Activated gamma-delta T cell treated with anti-CD3 and anti-CD28 coated beads, Interleukin-2, amount 50 U/mL, for 16 hours (primary cell): ENCODE measurements at regions not wholly inside any gene's neighbourhood (a gene's known extent, or its start where the extent isn't known, plus 50 kb on each side); places are given as distances from the start of the nearest gene placed in this dataset.
"Not testable (repeated sequence)": the region's sequence is repeated elsewhere in the genome, so short reads cannot be mapped to it uniquely, and the experiment has no call there.

ENCODE experiments used
- DNase-seq: peaks from one replicate; pipeline ENCODE4 v3.0.0-alpha.2; 2020; ENCODE audit warnings: low read depth

GRCh38 chr1:149278156-149278555, 174.8 kb upstream of the NBPF9 start:
- not testable (repeated sequence) for DNase-seq

DNA sequence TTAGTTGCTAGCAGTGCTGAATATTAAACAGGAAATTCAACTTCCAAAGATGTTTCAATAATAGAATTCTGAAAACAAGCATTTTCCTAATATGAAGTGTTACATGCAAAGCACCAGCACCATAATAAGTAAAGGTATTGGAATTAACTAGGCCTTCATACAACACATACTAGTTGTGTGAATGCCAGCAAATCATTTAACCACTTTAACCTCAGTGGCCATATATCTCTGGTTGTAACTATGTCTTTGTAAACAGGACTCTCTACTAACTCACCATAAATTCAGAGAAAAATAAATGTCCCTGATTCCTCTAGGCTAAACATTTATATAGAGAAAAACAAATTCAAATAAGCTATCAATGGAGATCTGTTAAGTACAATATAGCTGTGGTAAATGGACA, 175.7 kb upstream of the NBPF9 start:
- not testable (repeated sequence) for DNase-seq

- not testable (repeated sequence) for DNase-seq
Measured at GRCh38 chr1:149279512-149279911, 176.2 kb upstream of the NBPF9 start.

GRCh38 chr1:149284773-149285172, 181.4 kb upstream of the NBPF9 start:
- DNase-seq, result not testable (repeated sequence)

DNA sequence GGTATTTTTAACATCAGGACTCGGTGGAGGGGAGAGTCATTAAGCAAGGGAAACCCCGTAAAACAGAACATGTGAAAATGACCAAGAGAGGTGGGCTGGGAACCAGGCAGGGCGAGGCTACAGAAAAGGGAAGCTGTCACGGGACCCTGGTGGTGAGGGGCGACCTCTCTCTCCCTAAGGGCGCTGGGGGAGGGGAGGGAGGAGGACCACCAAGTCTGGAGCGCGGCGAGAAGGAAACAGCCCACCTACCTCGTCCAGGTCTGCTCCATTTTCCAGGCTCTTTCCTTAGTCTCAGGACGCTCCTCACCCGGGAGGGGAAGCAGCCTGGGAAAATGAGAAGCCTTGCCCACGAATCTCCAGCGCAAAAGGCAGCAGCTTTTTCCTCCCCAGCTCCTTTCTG, 181.9 kb upstream of the NBPF9 start:
- DNase-seq, result not testable (repeated sequence)

DNA sequence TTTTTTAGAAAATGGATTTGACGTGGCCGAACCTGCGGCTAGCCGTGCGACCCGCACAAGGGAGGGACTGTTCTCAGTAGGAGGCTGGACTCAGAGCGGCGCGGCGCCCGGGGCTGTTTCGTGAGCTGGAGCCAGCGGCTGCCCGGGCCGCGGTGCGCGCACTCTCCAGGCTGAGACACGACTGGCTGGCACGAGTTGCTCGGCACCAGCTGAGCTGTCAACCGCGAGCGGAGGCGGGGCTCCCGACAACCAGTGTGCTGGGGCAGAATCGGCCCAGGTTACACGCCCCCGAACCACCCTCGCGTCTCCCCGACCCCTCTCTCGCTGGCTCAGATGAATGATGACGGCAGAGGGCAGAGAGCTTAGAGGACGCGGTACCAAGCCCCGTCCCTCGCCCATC, 182.3 kb upstream of the NBPF9 start:
- not testable (repeated sequence) for DNase-seq

GRCh38 chr1:149288580-149288979, 185.2 kb upstream of the NBPF9 start:
- DNase-seq, result not testable (repeated sequence)

GRCh38 chr1:149300478-149301218, 174.2 kb upstream of the NBPF19 start:
- DNase-seq, result not testable (repeated sequence)

DNA sequence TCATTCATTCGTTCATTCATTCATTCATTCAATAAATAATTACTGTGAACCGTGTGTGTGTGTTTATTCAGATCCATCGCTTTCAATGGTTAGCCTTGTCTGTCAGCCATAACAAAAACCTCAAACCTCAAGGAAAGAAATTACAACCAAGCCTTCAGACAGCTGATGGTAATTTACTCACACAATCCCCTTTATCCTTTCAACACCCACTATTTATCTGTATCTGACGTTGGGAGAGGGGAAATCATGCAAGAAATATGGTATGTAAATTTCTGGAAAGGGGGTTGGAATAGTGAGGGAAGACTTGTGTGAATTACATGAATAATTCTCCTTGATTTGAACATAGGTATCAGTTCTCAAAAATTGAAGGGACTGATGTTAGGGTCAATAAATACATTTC, 173.6 kb upstream of the NBPF19 start:
- DNase-seq, result not testable (repeated sequence)

DNA sequence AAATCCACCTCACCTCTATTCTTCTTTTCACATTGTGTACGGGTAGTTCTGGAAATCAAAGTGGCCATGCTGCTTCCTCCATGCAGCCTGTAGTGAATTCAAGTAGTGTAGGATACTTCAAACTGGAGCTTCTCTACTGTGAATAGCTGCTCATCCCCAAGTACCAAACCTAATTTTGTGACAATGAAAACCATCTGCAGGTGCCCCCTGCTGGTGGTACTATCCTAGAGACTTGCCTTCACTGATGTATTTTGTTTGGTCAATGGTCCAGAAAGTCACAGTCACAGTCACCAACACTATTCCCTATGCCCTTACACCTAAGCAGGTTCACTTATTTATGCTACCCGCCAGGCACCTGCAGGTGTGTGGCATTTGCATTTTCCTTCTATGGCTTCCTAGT, 170.0 kb upstream of the NBPF19 start:
- DNase-seq, result not testable (repeated sequence)

DNA sequence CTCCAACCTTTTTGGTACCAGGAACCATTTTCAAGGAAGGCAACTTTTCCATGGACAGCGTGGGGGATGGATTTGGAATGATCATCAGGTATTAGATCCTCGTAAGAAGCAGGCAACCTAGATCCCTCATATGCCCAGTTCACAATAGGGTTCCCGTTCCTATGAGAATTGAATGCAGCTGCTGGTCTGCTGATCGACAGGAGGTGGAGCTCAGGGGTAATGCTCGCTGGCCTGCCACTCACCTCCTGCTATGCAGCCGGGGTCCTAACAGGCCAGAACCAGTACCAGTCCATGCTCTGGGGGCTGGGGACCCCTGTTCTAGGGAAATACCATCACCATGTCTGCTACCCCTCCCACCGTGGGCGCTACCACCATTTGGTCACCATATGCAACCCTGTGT, 167.2 kb upstream of the NBPF19 start:
- DNase-seq, result not testable (repeated sequence)

GRCh38 chr1:149314921-149315320, 159.9 kb upstream of the NBPF19 start:
- not testable (repeated sequence) for DNase-seq

DNA sequence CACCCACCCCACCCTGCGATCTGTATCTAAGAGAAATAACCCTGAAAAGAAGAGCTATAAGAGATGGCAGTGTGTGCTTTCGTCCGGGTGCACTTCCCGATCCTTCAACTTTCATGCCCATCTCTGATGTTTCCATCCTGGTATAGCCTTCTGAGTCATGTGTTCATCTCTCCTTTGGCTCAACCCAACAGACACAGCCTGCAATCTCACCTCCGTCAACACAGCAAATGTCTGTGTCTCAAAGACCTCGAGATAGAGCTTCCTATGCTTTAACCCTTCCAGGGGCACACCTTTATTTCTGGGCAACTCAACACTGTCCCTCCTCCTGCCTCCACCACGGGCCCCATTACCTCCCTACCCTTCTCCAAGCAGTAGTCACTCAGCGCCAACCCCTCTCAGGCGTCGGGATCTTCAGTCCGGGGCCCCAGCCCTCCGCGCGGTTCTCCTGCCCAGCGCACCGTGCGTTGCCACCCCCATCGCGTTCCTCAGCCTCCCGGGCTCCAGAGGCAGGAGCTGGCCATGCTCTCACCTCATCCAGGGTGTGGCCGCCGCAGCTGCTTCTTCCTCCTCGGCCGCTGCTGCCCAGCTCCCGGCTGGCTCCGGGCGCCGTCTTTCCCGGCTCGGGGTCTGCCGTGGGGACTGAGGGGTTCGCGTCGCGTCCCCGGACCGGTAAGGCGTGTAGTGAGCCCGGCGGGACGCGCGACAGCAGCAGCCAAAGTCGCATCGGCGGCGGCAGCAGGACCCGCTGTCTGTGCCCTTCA, 153.7 kb upstream of the NBPF19 start:
- not testable (repeated sequence) for DNase-seq

GRCh38 chr1:149321732-149322016, 153.2 kb upstream of the NBPF19 start:
- not testable (repeated sequence) for DNase-seq

DNA sequence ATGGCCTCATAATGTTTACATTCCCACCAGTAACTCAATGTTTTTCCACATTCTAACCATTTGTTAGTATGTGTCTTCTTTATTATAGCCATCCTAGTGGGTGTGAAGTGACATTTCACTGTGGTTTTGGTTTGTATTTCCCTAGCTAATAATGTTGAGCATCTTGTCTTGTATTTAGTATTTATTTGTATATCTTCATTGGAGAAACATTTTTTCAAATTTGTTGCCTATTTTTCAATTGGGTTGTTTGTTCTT, 144.8 kb upstream of the NBPF19 start:
- not testable (repeated sequence) for DNase-seq

- not testable (repeated sequence) for DNase-seq
Measured at GRCh38 chr1:149336082-149336481, 138.8 kb upstream of the NBPF19 start.

DNA sequence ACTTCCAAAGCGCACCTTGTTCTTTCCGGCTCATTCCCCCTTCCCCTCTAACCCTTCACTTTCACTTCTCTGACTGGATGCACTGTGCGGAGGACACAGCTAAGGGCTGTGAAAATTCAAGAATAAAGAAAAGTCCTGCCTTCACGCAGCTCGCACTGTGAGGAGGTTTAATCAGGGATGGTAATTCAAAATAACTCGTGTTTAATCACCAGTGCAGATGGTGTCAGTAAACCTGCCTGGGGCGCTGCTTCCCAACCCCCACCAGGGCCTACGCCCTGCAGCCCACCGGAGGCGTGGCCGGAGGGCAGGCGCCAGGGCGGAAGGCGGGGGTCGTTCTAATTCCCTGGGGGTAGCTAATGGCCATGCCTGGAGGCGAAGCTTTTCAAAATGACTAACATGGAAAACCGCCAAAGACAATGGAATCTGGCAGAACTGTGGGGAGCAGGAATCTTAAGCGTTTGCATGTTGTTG, 136.6 kb upstream of the NBPF19 start:
- DNase-seq, result not testable (repeated sequence)

DNA sequence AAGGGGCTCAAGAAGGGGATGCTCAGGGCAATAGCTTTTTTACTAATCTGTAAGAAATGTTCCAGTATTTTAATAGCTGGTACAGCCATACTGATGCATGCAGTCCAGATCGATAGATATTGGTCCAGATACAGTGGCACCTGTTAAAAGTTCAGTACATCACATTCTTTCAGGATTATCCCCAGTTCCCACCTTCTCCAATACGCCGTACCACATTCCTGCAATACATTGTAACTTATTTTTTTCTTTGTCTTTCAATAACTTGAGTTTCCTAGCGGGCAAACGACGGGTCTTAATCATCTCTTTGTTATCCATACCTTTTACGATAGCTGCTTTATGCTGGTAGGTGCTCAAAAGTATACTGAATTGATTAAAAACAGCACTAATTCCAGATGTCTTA, 136.1 kb upstream of the NBPF19 start:
- DNase-seq, result not testable (repeated sequence)

GRCh38 chr1:149349448-149349847, 125.4 kb upstream of the NBPF19 start:
- not testable (repeated sequence) for DNase-seq

DNA sequence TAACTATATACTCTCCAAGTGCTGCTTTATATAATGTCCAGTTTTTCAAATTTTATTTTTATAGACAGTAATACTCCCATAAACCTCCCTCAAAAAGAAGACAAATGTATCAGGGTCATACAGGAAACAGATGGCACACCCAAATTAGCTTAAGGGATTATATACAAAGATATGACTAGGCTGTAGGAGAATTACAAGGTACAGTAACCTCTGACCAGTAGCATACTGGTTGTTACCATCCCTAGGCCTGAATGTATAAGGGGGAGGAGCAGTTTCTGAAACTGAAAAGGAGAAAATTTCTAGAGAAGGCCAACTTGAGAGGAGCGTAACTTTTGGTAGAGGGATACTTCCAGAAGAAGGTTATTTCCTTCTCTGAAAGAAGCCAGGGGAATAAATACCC, 122.6 kb upstream of the NBPF19 start:
- DNase-seq, result not testable (repeated sequence)

GRCh38 chr1:149354579-149354978, 120.3 kb upstream of the NBPF19 start:
- not testable (repeated sequence) for DNase-seq

GRCh38 chr1:149355748-149356147, 119.1 kb upstream of the NBPF19 start:
- not testable (repeated sequence) for DNase-seq

DNA sequence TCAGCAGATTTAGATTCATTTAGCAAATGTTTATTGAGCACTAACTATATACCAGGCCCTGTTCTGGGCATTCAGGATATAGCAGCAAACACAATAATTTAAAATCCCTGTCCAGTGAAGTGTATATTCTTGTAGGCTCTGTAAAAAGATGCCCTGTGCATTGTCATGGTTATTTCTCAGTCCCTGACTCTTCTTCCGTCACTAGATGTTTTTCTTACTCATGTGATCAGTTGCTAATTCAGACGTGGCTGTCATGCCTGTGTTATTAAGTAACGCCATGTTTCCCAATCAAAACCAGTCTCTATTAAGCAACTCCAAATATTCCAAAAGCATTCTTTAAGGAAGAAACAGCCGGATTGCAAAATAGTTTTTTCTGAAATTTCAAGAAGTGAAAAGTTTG, 118.7 kb upstream of the NBPF19 start:
- not testable (repeated sequence) for DNase-seq

DNA sequence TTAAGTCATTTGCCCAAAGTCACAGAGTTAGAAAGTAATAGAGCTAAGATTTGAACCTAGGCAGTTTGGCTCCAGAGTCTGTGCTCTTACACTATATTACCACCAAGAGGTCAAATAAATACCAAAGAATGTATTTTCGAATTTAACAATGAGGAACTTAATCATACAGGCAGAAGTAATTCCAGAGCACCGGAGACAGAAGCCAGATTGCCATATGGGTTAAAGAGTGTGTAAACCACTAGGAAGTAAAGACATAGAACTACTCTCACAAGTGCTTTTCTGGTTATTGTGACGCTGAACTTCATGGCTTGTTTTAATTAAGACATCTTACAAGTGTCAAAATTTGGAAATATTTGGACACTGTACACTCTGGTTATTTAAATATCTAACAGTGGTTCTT, 114.5 kb upstream of the NBPF19 start:
- not testable (repeated sequence) for DNase-seq
